ENCODE measurements at regions not wholly inside any gene's neighbourhood (a gene's known extent, or its start where the extent isn't known, plus 50 kb on each side); places are given as distances from the start of the nearest gene placed in this dataset.

DNA sequence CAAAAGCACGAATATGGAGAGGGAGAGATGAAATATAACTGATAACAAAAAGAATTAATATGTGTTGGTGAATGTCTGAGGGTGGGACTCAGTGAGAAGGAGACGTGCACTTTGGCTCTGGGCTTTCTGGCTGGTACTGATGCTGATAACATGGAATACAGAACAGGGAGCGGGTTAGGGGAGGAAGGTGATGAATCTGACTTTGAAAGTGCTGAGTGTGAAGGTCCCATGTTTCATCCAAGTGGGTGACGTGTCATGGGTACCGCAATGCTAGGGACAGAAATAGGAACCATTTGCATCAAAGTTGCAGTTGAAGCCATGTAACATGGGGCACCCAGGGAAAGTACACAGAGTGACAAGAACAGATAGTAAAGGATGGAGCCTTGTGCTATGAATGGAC lies 236.6 kb upstream of the MYO3A start:
- H3K4me1 Mint-ChIP-seq (ENCODE audit: unreplicated experiment), result peaks cover 8% of the 10 kb centered on the region
- H3K27me3 Mint-ChIP-seq (ENCODE audit: unreplicated experiment), result peaks cover 2% of the 10 kb centered on the region
- no peak overlapping the region for H3K4me3 Mint-ChIP-seq (ENCODE audit: unreplicated experiment)
- H3K36me3 Mint-ChIP-seq (ENCODE audit: low read depth, unreplicated experiment), result no peaks in the 10 kb centered on the region
- no peaks in the 10 kb centered on the region for H3K9me3 Mint-ChIP-seq (ENCODE audit: unreplicated experiment)
- no peak overlapping the region for H3K27ac Mint-ChIP-seq (ENCODE audit: unreplicated experiment)
- no peak for TF ChIP-seq CTCF (IDR thresholded peaks at IDR 0.05; ENCODE audit: unreplicated experiment)
- no peak for DNase-seq (ENCODE audit: low spot score)

DNA sequence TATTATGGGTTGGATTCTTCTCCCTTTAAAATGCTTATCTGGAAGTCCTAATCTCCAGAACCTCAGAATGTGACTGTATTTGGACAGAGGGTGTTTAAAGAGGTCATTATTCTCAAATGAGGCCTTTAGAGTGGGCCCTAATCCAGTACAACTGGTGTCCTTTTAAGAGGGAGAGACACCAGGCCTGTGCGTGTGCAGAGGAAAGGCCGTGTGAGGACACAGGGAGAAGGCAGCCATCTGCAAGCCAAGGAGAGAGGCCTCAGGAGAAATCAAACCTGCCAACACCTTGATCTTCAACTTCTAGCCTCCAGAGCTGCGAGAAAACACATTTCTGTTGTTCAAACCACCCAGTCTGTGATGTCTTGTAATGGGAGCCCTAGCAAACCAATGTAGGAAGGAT lies 235.4 kb upstream of the MYO3A start:
- Mint-ChIP-seq H3K27me3 (ENCODE audit: unreplicated experiment) (peaks cover 2% of the 10 kb centered on the region), H3K4me3 (ENCODE audit: unreplicated experiment) (no peak overlapping the region), H3K27ac (ENCODE audit: unreplicated experiment) (no peak overlapping the region), H3K36me3 (ENCODE audit: low read depth, unreplicated experiment) (no peaks in the 10 kb centered on the region), H3K4me1 (ENCODE audit: unreplicated experiment) (peaks cover 8% of the 10 kb centered on the region), H3K9me3 (ENCODE audit: unreplicated experiment) (no peaks in the 10 kb centered on the region)
- no peak for TF ChIP-seq CTCF (IDR thresholded peaks at IDR 0.05; ENCODE audit: unreplicated experiment)
- DNase-seq (ENCODE audit: low spot score), result no peak

- Mint-ChIP-seq H3K4me3 (ENCODE audit: unreplicated experiment) (no peak overlapping the region), H3K27me3 (ENCODE audit: unreplicated experiment) (peaks cover 2% of the 10 kb centered on the region), H3K36me3 (ENCODE audit: low read depth, unreplicated experiment) (no peaks in the 10 kb centered on the region), H3K27ac (ENCODE audit: unreplicated experiment) (no peak overlapping the region), H3K4me1 (ENCODE audit: unreplicated experiment) (peaks cover 8% of the 10 kb centered on the region), H3K9me3 (ENCODE audit: unreplicated experiment) (no peaks in the 10 kb centered on the region)
- DNase-seq (ENCODE audit: low spot score), result no peak
- TF ChIP-seq CTCF (IDR thresholded peaks at IDR 0.05; ENCODE audit: unreplicated experiment), result no peak
Observed at GRCh38 chr10:25699631-25700030, 234.4 kb upstream of the MYO3A start.

DNA sequence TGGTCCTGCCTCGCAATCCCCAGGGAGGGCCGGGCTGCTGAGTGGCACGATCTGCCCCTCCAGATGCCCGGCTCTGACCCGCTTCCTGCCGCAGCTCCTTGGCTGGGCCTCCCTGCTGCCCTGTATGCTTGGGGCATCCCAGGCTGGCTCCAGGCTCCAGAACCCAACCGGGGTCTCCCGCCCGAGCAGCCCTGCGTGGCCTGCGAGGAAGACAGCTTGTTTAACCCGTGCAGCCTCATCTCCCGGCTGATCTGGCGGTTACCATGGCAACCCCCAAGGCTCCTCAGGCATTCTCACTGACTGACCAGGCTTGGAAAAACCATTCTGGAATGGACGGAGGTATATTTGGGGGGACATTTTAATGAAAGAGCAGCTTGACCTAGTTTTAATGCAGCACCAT lies 232.4 kb upstream of the MYO3A start:
- peaks cover 1% of the 10 kb centered on the region for H3K27me3 Mint-ChIP-seq (ENCODE audit: unreplicated experiment)
- no peak overlapping the region for H3K4me3 Mint-ChIP-seq (ENCODE audit: unreplicated experiment)
- H3K36me3 Mint-ChIP-seq (ENCODE audit: low read depth, unreplicated experiment), result no peaks in the 10 kb centered on the region
- no peak for TF ChIP-seq CTCF (IDR thresholded peaks at IDR 0.05; ENCODE audit: unreplicated experiment)
- no peak overlapping the region for H3K27ac Mint-ChIP-seq (ENCODE audit: unreplicated experiment)
- DNase-seq (ENCODE audit: low spot score), result no peak
- H3K4me1 Mint-ChIP-seq (ENCODE audit: unreplicated experiment), result peaks cover 8% of the 10 kb centered on the region
- H3K9me3 Mint-ChIP-seq (ENCODE audit: unreplicated experiment), result no peaks in the 10 kb centered on the region

DNA sequence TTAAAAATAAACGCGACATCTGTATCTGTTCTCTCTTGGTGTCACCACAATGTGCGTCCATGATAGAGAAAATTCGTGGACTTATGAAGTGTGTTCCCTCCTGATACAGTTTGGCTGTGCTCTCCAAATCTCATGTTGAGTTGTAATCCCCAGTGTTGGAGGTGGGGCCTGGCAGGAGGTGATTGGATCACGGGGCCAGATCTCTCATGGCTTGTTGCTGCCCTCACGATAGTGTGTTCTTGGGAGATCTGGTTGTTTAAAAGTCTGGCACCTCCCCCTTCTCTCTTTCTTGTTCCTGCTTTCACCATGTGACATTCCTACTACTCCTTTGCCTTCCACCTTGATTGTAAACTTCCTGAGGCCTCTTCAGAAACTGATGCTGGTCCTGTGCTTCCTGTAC lies 229.4 kb upstream of the MYO3A start:
- Mint-ChIP-seq H3K4me3 (ENCODE audit: unreplicated experiment) (no peak overlapping the region), H3K4me1 (ENCODE audit: unreplicated experiment) (no peaks in the 10 kb centered on the region), H3K36me3 (ENCODE audit: low read depth, unreplicated experiment) (no peaks in the 10 kb centered on the region), H3K9me3 (ENCODE audit: unreplicated experiment) (no peaks in the 10 kb centered on the region), H3K27me3 (ENCODE audit: unreplicated experiment) (peaks cover 1% of the 10 kb centered on the region), H3K27ac (ENCODE audit: unreplicated experiment) (no peak overlapping the region)
- no peak for TF ChIP-seq CTCF (IDR thresholded peaks at IDR 0.05; ENCODE audit: unreplicated experiment)
- no peak for DNase-seq (ENCODE audit: low spot score)
